ENCODE measurements at regions not wholly inside any gene's neighbourhood (a gene's known extent, or its start where the extent isn't known, plus 50 kb on each side); places are given as distances from the start of the nearest gene placed in this dataset.

- no peak for TF ChIP-seq CTCF (IDR thresholded peaks at IDR 0.05)
- no peak for TF ChIP-seq NFATC4 (CRISPR knock-in tag; IDR thresholded peaks at IDR 0.05)
- no peak for TF ChIP-seq ZSCAN18 (CRISPR knock-in tag; IDR thresholded peaks at IDR 0.05)
- TF ChIP-seq SP1 (CRISPR knock-in tag; conservative IDR thresholded peaks at IDR 0.05): no peak
- no peak for TF ChIP-seq E2F1 (CRISPR knock-in tag; IDR thresholded peaks at IDR 0.05)
- TF ChIP-seq CREM (CRISPR knock-in tag; IDR thresholded peaks at IDR 0.05): no peak
- no peak for TF ChIP-seq FOXJ3 (CRISPR knock-in tag; IDR thresholded peaks at IDR 0.05; ENCODE audit: borderline replicate concordance)
- TF ChIP-seq GABPB1 (CRISPR knock-in tag; IDR thresholded peaks at IDR 0.05): no peak
- TF ChIP-seq MAX (CRISPR knock-in tag; IDR thresholded peaks at IDR 0.05): no peak
- no peak for TF ChIP-seq STAT6 (CRISPR knock-in tag; conservative IDR thresholded peaks at IDR 0.05; ENCODE audit: low read depth)
- no peak for TF ChIP-seq KAT7 (CRISPR knock-in tag; IDR thresholded peaks at IDR 0.05; ENCODE audit: borderline replicate concordance)
- no peak for TF ChIP-seq FOXK1 (CRISPR knock-in tag; IDR thresholded peaks at IDR 0.05)
- no peak for TF ChIP-seq GTF2I (CRISPR knock-in tag; conservative IDR thresholded peaks at IDR 0.05)
These were observed 503.2 kb upstream of the FAM98A start for GRCh38 chr2:34102339-34102738.

All from WTC11 (cell line).